Spleen (tissue), 11 donors: ENCODE measurements at regions not wholly inside any gene's neighbourhood (a gene's known extent, or its start where the extent isn't known, plus 50 kb on each side); places are given as distances from the start of the nearest gene placed in this dataset.
"Not testable (repeated sequence)": the region's sequence is repeated elsewhere in the genome, so short reads cannot be mapped to it uniquely, and the experiment has no call there.

Experiments
- DNase-seq: peaks from one replicate; pipeline ENCODE4 v3.0.0-alpha.2; 2020
- H3K27ac ChIP-seq, 8 donors: fragments of 200-600 bp; sonication (generic) in 7 of 8; 1 replicate in 4 of 8; 2 replicates in 4 of 8; pipeline versions ENCODE4 v1.5.0 to v1.8.0; 2016 to 2021; ENCODE audit warnings: inconsistent platforms in 4 of 8, mild to moderate bottlenecking in 4 of 8, moderate library complexity in 1 of 8
- H3K27me3 ChIP-seq, 7 donors: fragments of 200-600 bp; sonication (generic) in 6 of 7; replicated peaks in 1 of 7; 1 replicate in 4 of 7; 2 replicates in 3 of 7; pipeline versions ENCODE4 v1.5.0 to v1.8.0; 2016 to 2021; ENCODE audit warnings: inconsistent platforms in 3 of 7, mild to moderate bottlenecking in 1 of 7
- H3K36me3 ChIP-seq, 6 donors: fragments of 200-600 bp; sonication (generic) in 5 of 6; 1 replicate in 4 of 6; 2 replicates in 2 of 6; pipeline versions ENCODE4 v1.5.0 to v1.8.0; 2016 to 2021; ENCODE audit warnings: inconsistent platforms in 2 of 6
- H3K4me1 ChIP-seq, 6 donors: fragments of 200-600 bp; sonication (generic) in 5 of 6; 1 replicate in 3 of 6; 2 replicates in 3 of 6; pipeline versions ENCODE4 v1.5.0 to v1.8.0; 2016 to 2021; ENCODE audit warnings: inconsistent platforms in 3 of 6
- H3K4me3 ChIP-seq, 8 donors: fragments of 200-600 bp; sonication (generic) in 7 of 8; 1 replicate in 4 of 8; 2 replicates in 4 of 8; pipeline versions ENCODE4 v1.5.0 to v1.8.0; 2016 to 2021; ENCODE audit warnings: inconsistent platforms in 4 of 8, mild to moderate bottlenecking in 4 of 8, moderate library complexity in 2 of 8
- H3K9me3 ChIP-seq, 8 donors: fragments of 200-600 bp; sonication (generic) in 7 of 8; 1 replicate in 4 of 8; 2 replicates in 4 of 8; pipeline versions ENCODE4 v1.5.0 to v1.8.0; 2016 to 2021; ENCODE audit warnings: inconsistent platforms in 4 of 8
- CTCF ChIP-seq, 11 experiments: fragments of 200-600 bp in 7 of 11; fragments of 450-650 bp in 4 of 11; sonication (generic) in 4 of 11; IDR thresholded peaks in 8 of 11; conservative IDR thresholded peaks in 3 of 11; 1 replicate in 7 of 11; 2 replicates in 4 of 11; pipeline versions ENCODE4 v1.4.0 to v1.8.0; 2016 to 2021; ENCODE audit warnings: antibody characterized with exemption in 11 of 11, inconsistent platforms in 4 of 11, mild to moderate bottlenecking in 1 of 11
- POLR2A ChIP-seq, 3 donors: fragments of 450-650 bp; IDR thresholded peaks; one replicate each; pipeline ENCODE4 v1.5.1; 2017; ENCODE audit warnings: antibody characterized with exemption in 3 of 3, mild to moderate bottlenecking in 1 of 3
- POLR2AphosphoS5 ChIP-seq, 3 donors: sonication (generic); formaldehyde crosslinking; IDR thresholded peaks; one replicate each; pipeline ENCODE4 v1.5.1; 2017; ENCODE audit warnings: antibody characterized with exemption in 3 of 3
- WGBS, 5 donors: extraction: QIAGEN DNeasy Blood & Tissue Kit in 3 of 5; methylation state at CpG; one replicate each; pipeline versions ENCODE4 v1.1.5 to v1.1.7; 2013 to 2018; 5-methylcytosine and 5-hydroxymethylcytosine counted together
- intact Hi-C: fragments of 100-400 bp; cut with DNase I; formaldehyde crosslinking; loops from one replicate; pipeline ENCODE4 v1.15.0; 2023; ENCODE audit warnings: low total_unique reads
- donor health status: healthy with polysubstance abuse.
- donor health status: DM: no; HTN: no; CAD: no; lungs with moderate emphysema.
- donor health status: DM: no; HTN: no; CAD: no.
- donor health status: Bipolar disorder and iron deficiency.
- donor health status: healthy.
- donor health status: DM: no; HTN: no; CAD: no.
- donor health status: DM: yes; HTN: yes; CAD: no.

GRCh38 chr5:88033191-88033590 is 235.5 kb downstream of the TMEM161B start:
- no peak for DNase-seq
- 58 to 67% (median 65%) methylated on average over 2 of the region's 2 CpGs for WGBS, 5 donors
- intact Hi-C loops = no loop called here
- TF ChIP-seq POLR2AphosphoS5 (IDR thresholded peaks at IDR 0.05) = no peak
- no peak for TF ChIP-seq POLR2A (IDR thresholded peaks at IDR 0.05)
- TF ChIP-seq CTCF (IDR thresholded peaks at IDR 0.05 in 8 of 11, conservative IDR thresholded peaks at IDR 0.05 in 3 of 11) = no peak
- H3K36me3 ChIP-seq = no peaks in the 10 kb centered on the region
- H3K27ac ChIP-seq = no peak overlapping the region
- H3K9me3 ChIP-seq = no peaks in the 10 kb centered on the region
- H3K27me3 ChIP-seq = no peaks in the 10 kb centered on the region
- no peaks in the 10 kb centered on the region for H3K4me1 ChIP-seq
- no peak overlapping the region for H3K4me3 ChIP-seq

GRCh38 chr5:88029011-88029410 is 239.6 kb downstream of the TMEM161B start:
- H3K27ac ChIP-seq = no peak overlapping the region
- TF ChIP-seq CTCF (IDR thresholded peaks at IDR 0.05 in 8 of 11, conservative IDR thresholded peaks at IDR 0.05 in 3 of 11) (no peak), POLR2AphosphoS5 (IDR thresholded peaks at IDR 0.05) (no peak), POLR2A (IDR thresholded peaks at IDR 0.05) (no peak)
- H3K36me3 ChIP-seq = no peaks in the 10 kb centered on the region
- no peak overlapping the region for H3K4me3 ChIP-seq
- no peak for DNase-seq
- no peaks in the 10 kb centered on the region for H3K4me1 ChIP-seq
- WGBS, 5 donors = 85 to 91% (median 87%) methylated on average over 2 of the region's 2 CpGs
- peaks cover 0 to 6% (median 0%) of the 10 kb centered on the region in 7 donors for H3K27me3 ChIP-seq
- intact Hi-C loops = no loop called here
- H3K9me3 ChIP-seq = no peaks in the 10 kb centered on the region

- H3K27ac ChIP-seq = no peak overlapping the region
- DNase-seq = no peak
- H3K27me3 ChIP-seq = no peaks in the 10 kb centered on the region
- no peak overlapping the region for H3K4me3 ChIP-seq
- TF ChIP-seq CTCF (IDR thresholded peaks at IDR 0.05 in 8 of 11, conservative IDR thresholded peaks at IDR 0.05 in 3 of 11) (no peak), POLR2A (IDR thresholded peaks at IDR 0.05) (no peak), POLR2AphosphoS5 (IDR thresholded peaks at IDR 0.05) (no peak)
- intact Hi-C loops = no loop called here
- no peaks in the 10 kb centered on the region for H3K4me1 ChIP-seq
- no peaks in the 10 kb centered on the region for H3K9me3 ChIP-seq
- H3K36me3 ChIP-seq = no peaks in the 10 kb centered on the region
- WGBS, 5 donors = 76 to 84% (median 77%) methylated on average over 5 of the region's 5 CpGs
These were observed 247.5 kb downstream of the TMEM161B start for GRCh38 chr5:88021141-88021540.

GRCh38 chr5:88014984-88015383 is 253.7 kb downstream of the TMEM161B start:
- H3K4me1 ChIP-seq, H3K4me3 ChIP-seq, DNase-seq, H3K9me3 ChIP-seq, H3K27me3 ChIP-seq, intact Hi-C loops, H3K36me3 ChIP-seq, H3K27ac ChIP-seq: not testable (repeated sequence)
- 52 to 72% (median 71%) methylated on average over 3 to 7 of the region's 7 CpGs for WGBS, 5 donors

DNA sequence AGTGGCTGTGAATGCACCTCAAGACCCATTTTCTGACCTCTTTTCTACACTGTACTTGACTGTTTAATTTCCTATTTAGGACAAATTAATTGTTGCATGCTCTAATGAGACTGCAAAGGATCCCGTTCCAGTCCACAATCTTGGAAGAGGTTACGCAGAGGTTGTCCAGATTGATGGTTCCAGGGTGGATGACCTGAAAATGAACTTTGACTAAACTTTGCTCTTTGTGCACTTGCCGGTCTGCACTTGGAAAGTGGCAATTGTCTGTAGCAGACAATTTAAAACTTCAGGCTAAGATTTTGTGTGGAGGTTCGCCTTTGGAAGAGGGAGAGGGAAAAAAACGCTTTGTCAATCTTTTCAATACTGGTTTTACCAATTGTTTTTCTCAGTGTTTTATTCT is 267.8 kb downstream of the TMEM161B start:
- intact Hi-C loops = no loop called here
- no peak for TF ChIP-seq POLR2A (IDR thresholded peaks at IDR 0.05)
- no peak for TF ChIP-seq POLR2AphosphoS5 (IDR thresholded peaks at IDR 0.05)
- no peak for TF ChIP-seq CTCF (IDR thresholded peaks at IDR 0.05 in 8 of 11, conservative IDR thresholded peaks at IDR 0.05 in 3 of 11)
- no peak for DNase-seq
- H3K9me3 ChIP-seq = peaks cover 0 to 15% (median 0%) of the 10 kb centered on the region in 8 donors
- no peaks in the 10 kb centered on the region for H3K4me1 ChIP-seq
- no peak overlapping the region for H3K4me3 ChIP-seq
- H3K27me3 ChIP-seq = no peaks in the 10 kb centered on the region
- no peaks in the 10 kb centered on the region for H3K36me3 ChIP-seq
- no peak overlapping the region for H3K27ac ChIP-seq
- WGBS, 5 donors = 43 to 70% (median 56%) methylated on average over 5 of the region's 5 CpGs
